Breast epithelium (tissue), 3 donors: ENCODE measurements at regions not wholly inside any gene's neighbourhood (a gene's known extent, or its start where the extent isn't known, plus 50 kb on each side); places are given as distances from the start of the nearest gene placed in this dataset.

Experiments used
- CTCF ChIP-seq, 3 donors: fragments of 450-650 bp; IDR thresholded peaks; one replicate each; pipeline ENCODE4 v1.5.1; 2016 to 2017; ENCODE audit warnings: antibody characterized with exemption in 3 of 3, mild to moderate bottlenecking in 3 of 3, moderate library complexity in 3 of 3
- POLR2A ChIP-seq: fragments of 450-650 bp; IDR thresholded peaks from one replicate; pipeline ENCODE4 v1.6.1; 2016; ENCODE audit warnings: antibody characterized with exemption, mild to moderate bottlenecking, moderate library complexity
- POLR2AphosphoS5 ChIP-seq, 3 donors: sonication (generic); formaldehyde crosslinking; IDR thresholded peaks; one replicate each; pipeline ENCODE4 v1.6.1; 2017; ENCODE audit warnings: antibody characterized with exemption in 3 of 3

DNA sequence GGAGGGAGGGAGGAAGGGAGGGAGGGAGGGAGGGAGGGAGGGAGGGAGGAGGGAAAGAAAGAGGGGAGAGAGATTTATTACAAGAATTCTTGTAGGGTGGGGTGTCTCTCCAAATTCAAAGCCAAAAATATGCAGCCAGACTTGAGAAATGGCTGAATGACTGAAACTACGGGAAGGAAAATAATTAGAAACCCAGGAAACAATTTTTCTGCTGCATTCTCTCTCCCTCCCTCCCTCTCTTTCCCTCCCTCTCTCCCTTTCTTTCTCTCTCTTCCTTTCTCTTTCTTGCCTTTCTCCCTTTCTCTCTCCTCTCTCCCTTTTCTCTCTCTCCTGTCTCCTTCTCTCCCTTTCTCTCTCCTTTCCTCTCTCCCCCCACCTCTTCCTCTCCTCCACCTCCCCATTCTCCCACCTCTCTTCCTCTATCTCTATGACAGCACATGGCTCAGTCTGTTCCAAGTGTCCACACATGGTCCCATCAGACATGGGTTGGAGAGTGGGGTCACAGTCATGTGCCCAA, 218.7 kb downstream of the C1D start:
- TF ChIP-seq POLR2A (no peak), CTCF (IDR thresholded peaks at IDR 0.05) (no peak), POLR2AphosphoS5 (IDR thresholded peaks at IDR 0.05) (no peak)
